PFSK-1 (cell line): ENCODE measurements at regions not wholly inside any gene's neighbourhood (a gene's known extent, or its start where the extent isn't known, plus 50 kb on each side); places are given as distances from the start of the nearest gene placed in this dataset.

Source experiments
- POLR2AphosphoS5 ChIP-seq: IDR thresholded peaks from 2 replicates; pipeline ENCODE4 v1.6.1; 2012; ENCODE audit warnings: low read depth, mild to moderate bottlenecking, control low read depth, low read length, moderate library complexity
- REST ChIP-seq, 2 experiments: IDR thresholded peaks; 2 replicates each; pipeline versions ENCODE4 v1.6.1 to v1.8.0; 2011 to 2012; ENCODE audit warnings: low read depth in 2 of 2, low read length in 2 of 2, control low read depth in 1 of 2, inconsistent platforms in 1 of 2, mild to moderate bottlenecking in 1 of 2, moderate library complexity in 1 of 2; ENCODE audit not compliant: insufficient read depth in 1 of 2
- SIN3A ChIP-seq: IDR thresholded peaks from 2 replicates; pipeline ENCODE4 v1.6.1; 2012; ENCODE audit warnings: mild to moderate bottlenecking, low read length, moderate library complexity, borderline replicate concordance; ENCODE audit not compliant: insufficient read depth

GRCh38 chr5:14086261-14086660 is 56.9 kb upstream of the TRIO start:
- no peak for TF ChIP-seq POLR2AphosphoS5
- TF ChIP-seq REST (IDR thresholded peaks at IDR 0.05; ENCODE audit: insufficient read depth in 1 of 2, low read depth in 2 of 2, low read length in 2 of 2), result no peak
- TF ChIP-seq SIN3A, result no peak
